WI38 (cell line): ENCODE measurements at regions not wholly inside any gene's neighbourhood (a gene's known extent, or its start where the extent isn't known, plus 50 kb on each side); places are given as distances from the start of the nearest gene placed in this dataset.
"Not testable (repeated sequence)": the region's sequence is repeated elsewhere in the genome, so short reads cannot be mapped to it uniquely, and the experiment has no call there.

Experiments
- H3K4me3 ChIP-seq: 2 replicates; pipeline ENCODE4 v1.5.1; 2011; ENCODE audit warnings: low read depth, mild to moderate bottlenecking, control low read depth, low read length
- CTCF ChIP-seq: IDR thresholded peaks from 2 replicates; pipeline ENCODE4 v1.5.1; 2012; ENCODE audit warnings: low read depth, mild to moderate bottlenecking, control low read depth, low read length

GRCh38 chr2:95709831-95710230 lies 118.0 kb downstream of the TRIM43 start:
- no peak overlapping the region for H3K4me3 ChIP-seq
- TF ChIP-seq CTCF = no peak

- H3K4me3 ChIP-seq = not testable (repeated sequence)
Observed at GRCh38 chr2:95713470-95714177, 121.8 kb downstream of the TRIM43 start.

GRCh38 chr2:95714398-95714797 lies 122.6 kb downstream of the TRIM43 start:
- not testable (repeated sequence) for H3K4me3 ChIP-seq

GRCh38 chr2:95719473-95720060 lies 127.8 kb downstream of the TRIM43 start:
- H3K4me3 ChIP-seq = no peak overlapping the region
- no peak for TF ChIP-seq CTCF

- TF ChIP-seq CTCF = no peak
- no peak overlapping the region for H3K4me3 ChIP-seq
Observed at GRCh38 chr2:95721726-95722125, 129.9 kb downstream of the TRIM43 start.

GRCh38 chr2:95722131-95722697 lies 130.4 kb downstream of the TRIM43 start:
- H3K4me3 ChIP-seq = no peak overlapping the region
- TF ChIP-seq CTCF = no peak

- H3K4me3 ChIP-seq = not testable (repeated sequence)
Observed at GRCh38 chr2:95723627-95724210, 131.9 kb downstream of the TRIM43 start.

GRCh38 chr2:95725191-95725590 lies 133.4 kb downstream of the TRIM43 start:
- H3K4me3 ChIP-seq = not testable (repeated sequence)

- H3K4me3 ChIP-seq = not testable (repeated sequence)
Observed at GRCh38 chr2:95725677-95726076, 133.9 kb downstream of the TRIM43 start.

- H3K4me3 ChIP-seq = not testable (repeated sequence)
Observed at GRCh38 chr2:95727420-95727819, 135.6 kb downstream of the TRIM43 start.
